ENCODE measurements at regions not wholly inside any gene's neighbourhood (a gene's known extent, or its start where the extent isn't known, plus 50 kb on each side); places are given as distances from the start of the nearest gene placed in this dataset.
A peak's percentile ranks its signal among the peaks of the same experiment; 100 is the strongest.

GRCh38 chr3:102114264-102114979 is 265.1 kb downstream of the NFKBIZ start:
- no peak for DNase-seq (ENCODE audit: low read depth)

- DNase-seq (ENCODE audit: low read depth), result no peak
Measured at GRCh38 chr3:102122527-102122926, 273.2 kb downstream of the NFKBIZ start.

GRCh38 chr3:102123590-102124190 is 274.4 kb downstream of the NFKBIZ start:
- no peak for DNase-seq (ENCODE audit: low read depth)

- DNase-seq (ENCODE audit: low read depth), result no peak
Measured at GRCh38 chr3:102124282-102124681, 275.0 kb downstream of the NFKBIZ start.

- no peak for DNase-seq (ENCODE audit: low read depth)
Measured at GRCh38 chr3:102124704-102125103, 275.4 kb downstream of the NFKBIZ start.

- DNase-seq (ENCODE audit: low read depth), result no peak
Measured at GRCh38 chr3:102125197-102125993, 276.1 kb downstream of the NFKBIZ start.

GRCh38 chr3:102125994-102126368 is 276.7 kb downstream of the NFKBIZ start:
- no peak for DNase-seq (ENCODE audit: low read depth)

GRCh38 chr3:102129760-102130608 is 280.7 kb downstream of the NFKBIZ start:
- DNase-seq (ENCODE audit: low read depth), result peak; percentile 71

GRCh38 chr3:102132370-102132769 is 283.1 kb downstream of the NFKBIZ start:
- DNase-seq (ENCODE audit: low read depth), result no peak

GRCh38 chr3:102133376-102133775 is 284.1 kb downstream of the NFKBIZ start:
- DNase-seq (ENCODE audit: low read depth), result no peak

GRCh38 chr3:102135316-102135715 is 286.0 kb downstream of the NFKBIZ start:
- no peak for DNase-seq (ENCODE audit: low read depth)

- no peak for DNase-seq (ENCODE audit: low read depth)
Measured at GRCh38 chr3:102136183-102136582, 286.9 kb downstream of the NFKBIZ start.

- no peak for DNase-seq (ENCODE audit: low read depth)
Measured at GRCh38 chr3:102140116-102140515, 290.8 kb downstream of the NFKBIZ start.

GRCh38 chr3:102141096-102141927 is 292.0 kb downstream of the NFKBIZ start:
- DNase-seq (ENCODE audit: low read depth), result no peak

GRCh38 chr3:102141928-102142239 is 292.6 kb downstream of the NFKBIZ start:
- DNase-seq (ENCODE audit: low read depth), result no peak

- no peak for DNase-seq (ENCODE audit: low read depth)
Measured at GRCh38 chr3:102142379-102143060, 292.3 kb upstream of the ZPLD1 start.

- no peak for DNase-seq (ENCODE audit: low read depth)
Measured at GRCh38 chr3:102143536-102143935, 291.3 kb upstream of the ZPLD1 start.

GRCh38 chr3:102144063-102144462 is 290.8 kb upstream of the ZPLD1 start:
- no peak for DNase-seq (ENCODE audit: low read depth)

- no peak for DNase-seq (ENCODE audit: low read depth)
Measured at GRCh38 chr3:102148598-102149337, 286.0 kb upstream of the ZPLD1 start.

GRCh38 chr3:102151935-102152334 is 282.9 kb upstream of the ZPLD1 start:
- no peak for DNase-seq (ENCODE audit: low read depth)
